GM06990 (cell line): ENCODE measurements at regions not wholly inside any gene's neighbourhood (a gene's known extent, or its start where the extent isn't known, plus 50 kb on each side); places are given as distances from the start of the nearest gene placed in this dataset.

ENCODE experiments used
- DNase-seq: peaks from one replicate; pipeline ENCODE4 v3.0.0-alpha.2; 2011; ENCODE audit not compliant: insufficient read length; ENCODE audit errors: extremely low read depth
- H3K27me3 ChIP-seq: replicated peaks from 2 replicates; pipeline ENCODE4 v1.6.0; 2011; ENCODE audit warnings: low read length; ENCODE audit not compliant: control insufficient read depth, insufficient read depth
- H3K36me3 ChIP-seq: 2 replicates; pipeline ENCODE4 v1.5.1; 2011; ENCODE audit warnings: low read length; ENCODE audit not compliant: control insufficient read depth, insufficient read depth
- H3K4me3 ChIP-seq: replicated peaks from 2 replicates; pipeline ENCODE4 v1.5.1; 2011; ENCODE audit warnings: low read depth, mild to moderate bottlenecking, control low read depth, low read length
- TF ChIP-seq, protein P1 (sequence below): IDR thresholded peaks from 2 replicates; pipeline ENCODE4 v1.5.1; 2011; ENCODE audit warnings: low read length, control low read depth, mild to moderate bottlenecking, inconsistent platforms; ENCODE audit not compliant: insufficient read depth, poor library complexity, severe bottlenecking

GRCh38 chr15:95742836-95743235 is 587.7 kb upstream of the NR2F2 start:
- no peak for DNase-seq
- Histone ChIP-seq H3K36me3 (no peaks in the 10 kb centered on the region), H3K27me3 (no peaks in the 10 kb centered on the region), H3K4me3 (no peak overlapping the region)
- TF ChIP-seq, protein P1, sequence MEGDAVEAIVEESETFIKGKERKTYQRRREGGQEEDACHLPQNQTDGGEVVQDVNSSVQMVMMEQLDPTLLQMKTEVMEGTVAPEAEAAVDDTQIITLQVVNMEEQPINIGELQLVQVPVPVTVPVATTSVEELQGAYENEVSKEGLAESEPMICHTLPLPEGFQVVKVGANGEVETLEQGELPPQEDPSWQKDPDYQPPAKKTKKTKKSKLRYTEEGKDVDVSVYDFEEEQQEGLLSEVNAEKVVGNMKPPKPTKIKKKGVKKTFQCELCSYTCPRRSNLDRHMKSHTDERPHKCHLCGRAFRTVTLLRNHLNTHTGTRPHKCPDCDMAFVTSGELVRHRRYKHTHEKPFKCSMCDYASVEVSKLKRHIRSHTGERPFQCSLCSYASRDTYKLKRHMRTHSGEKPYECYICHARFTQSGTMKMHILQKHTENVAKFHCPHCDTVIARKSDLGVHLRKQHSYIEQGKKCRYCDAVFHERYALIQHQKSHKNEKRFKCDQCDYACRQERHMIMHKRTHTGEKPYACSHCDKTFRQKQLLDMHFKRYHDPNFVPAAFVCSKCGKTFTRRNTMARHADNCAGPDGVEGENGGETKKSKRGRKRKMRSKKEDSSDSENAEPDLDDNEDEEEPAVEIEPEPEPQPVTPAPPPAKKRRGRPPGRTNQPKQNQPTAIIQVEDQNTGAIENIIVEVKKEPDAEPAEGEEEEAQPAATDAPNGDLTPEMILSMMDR: no peak

GRCh38 chr15:95757171-95757570 is 573.3 kb upstream of the NR2F2 start:
- H3K27me3 ChIP-seq: no peaks in the 10 kb centered on the region
- DNase-seq: no peak
- H3K4me3 ChIP-seq: no peak overlapping the region
- TF ChIP-seq, protein P1: no peak
- H3K36me3 ChIP-seq: no peaks in the 10 kb centered on the region

- no peak overlapping the region for H3K4me3 ChIP-seq
- no peak for DNase-seq
- no peaks in the 10 kb centered on the region for H3K27me3 ChIP-seq
- H3K36me3 ChIP-seq: no peaks in the 10 kb centered on the region
- TF ChIP-seq, protein P1: no peak
Measured at GRCh38 chr15:95758451-95758850, 572.0 kb upstream of the NR2F2 start.

GRCh38 chr15:95758851-95759250 is 571.6 kb upstream of the NR2F2 start:
- TF ChIP-seq, protein P1: no peak
- DNase-seq: no peak
- no peaks in the 10 kb centered on the region for H3K27me3 ChIP-seq

GRCh38 chr15:95760508-95760907 is 570.0 kb upstream of the NR2F2 start:
- TF ChIP-seq, protein P1: peak; percentile 36
- no peak overlapping the region for H3K4me3 ChIP-seq
- DNase-seq: no peak
- H3K36me3 ChIP-seq: no peaks in the 10 kb centered on the region
- no peaks in the 10 kb centered on the region for H3K27me3 ChIP-seq

More at GRCh38 chr15:95758851-95759250, 571.6 kb upstream of the NR2F2 start:
- Histone ChIP-seq H3K36me3 (no peaks in the 10 kb centered on the region), H3K4me3 (no peak overlapping the region)

DNA sequence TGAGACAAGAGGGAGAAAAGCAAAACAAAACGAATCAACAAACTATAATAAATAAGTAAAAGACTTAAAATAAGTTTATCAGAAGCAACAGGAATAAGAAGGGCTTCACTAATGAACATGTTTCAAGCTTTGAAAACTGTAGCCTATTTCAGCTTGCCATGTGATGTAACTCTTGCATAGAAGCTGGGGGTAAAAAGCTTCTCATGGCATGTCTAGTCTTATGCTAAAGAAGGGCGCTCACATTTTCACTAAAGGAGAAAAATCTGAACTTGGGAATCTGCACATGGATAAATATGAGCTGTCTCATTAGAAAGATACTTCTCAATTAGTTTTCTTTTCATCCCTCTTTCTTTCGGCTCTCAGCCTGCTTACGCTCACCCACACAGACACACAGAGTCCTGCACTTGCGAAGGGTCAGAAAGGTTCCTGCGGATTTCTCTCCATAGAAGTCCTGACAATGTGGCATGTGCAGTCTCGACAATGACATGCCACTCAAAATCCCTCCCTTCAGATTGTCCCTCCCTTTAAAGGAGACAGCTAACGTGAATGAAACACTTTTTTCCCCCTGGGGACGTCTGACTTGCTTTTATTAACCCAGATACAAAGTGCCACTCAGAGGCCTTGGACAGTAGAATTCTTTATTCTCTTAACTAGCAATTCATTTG is 568.9 kb upstream of the NR2F2 start:
- Histone ChIP-seq H3K4me3 (no peak overlapping the region), H3K27me3 (no peaks in the 10 kb centered on the region), H3K36me3 (no peaks in the 10 kb centered on the region)
- DNase-seq: no peak
- TF ChIP-seq, protein P1: no peak
